ENCODE measurements at regions not wholly inside any gene's neighbourhood (a gene's known extent, or its start where the extent isn't known, plus 50 kb on each side); places are given as distances from the start of the nearest gene placed in this dataset.
"Not testable (repeated sequence)": the region's sequence is repeated elsewhere in the genome, so short reads cannot be mapped to it uniquely, and the experiment has no call there.

GRCh38 chr1:157217486-157217885, 79.3 kb upstream of the ETV3 start:
- H3K36me3 Mint-ChIP-seq: peaks cover 23% of the 10 kb centered on the region
- intact Hi-C loops (cut with micrococcal nuclease): no loop called here
- no peak overlapping the region for H3K4me3 Mint-ChIP-seq
- no peak for ATAC-seq
- H3K9me3 ChIP-seq (ENCODE audit: control insufficient read depth, insufficient read depth, low read length): peaks cover 3% of the 10 kb centered on the region
- H3K27me3 Mint-ChIP-seq (ENCODE audit: low read depth in 2 of 2): peaks cover 38 to 49% of the 10 kb centered on the region in 2 donors
- H3K27me3 ChIP-seq (ENCODE audit: control insufficient read depth, insufficient read depth, low read length): no peaks in the 10 kb centered on the region
- DNase-seq: no peak
- TF ChIP-seq CTCF (IDR thresholded peaks at IDR 0.05): no peak
- H3K36me3 ChIP-seq (ENCODE audit: control insufficient read depth, insufficient read depth, low read length): no peaks in the 10 kb centered on the region
- no peak overlapping the region for H3K4me3 ChIP-seq (ENCODE audit: low read length)
- no peaks in the 10 kb centered on the region for H3K4me1 ChIP-seq (ENCODE audit: control insufficient read depth, insufficient read depth, low read length)
- H3K27ac Mint-ChIP-seq: no peak overlapping the region
- H3K27ac ChIP-seq (ENCODE audit: low read length): no peak overlapping the region
- H3K4me1 Mint-ChIP-seq: no peaks in the 10 kb centered on the region
- H3K9me3 Mint-ChIP-seq: peaks cover 8 to 11% of the 10 kb centered on the region in 2 donors
- WGBS (ENCODE audit: insufficient coverage): 80% methylated on average over 4 of the region's 4 CpGs

DNA sequence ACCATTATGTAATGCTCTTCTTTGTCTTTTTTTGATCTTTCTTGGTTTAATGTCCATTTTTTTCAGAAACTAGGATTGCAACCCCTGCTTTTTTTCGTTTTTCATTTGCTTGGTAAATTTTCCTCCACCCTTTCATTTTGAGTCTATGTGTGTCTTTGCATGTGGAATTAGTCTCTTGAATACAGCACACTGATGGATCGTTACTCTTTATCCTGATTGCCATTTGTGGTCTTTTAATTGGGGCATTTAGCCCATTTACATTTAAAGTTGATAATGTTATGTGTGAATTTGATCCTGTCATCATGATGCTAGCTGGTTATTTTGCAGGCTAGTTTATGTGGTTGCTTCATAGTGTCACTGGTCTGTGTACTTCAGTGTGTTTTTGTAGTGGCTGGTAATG, 75.6 kb upstream of the ETV3 start:
- Histone ChIP-seq H3K27me3 (ENCODE audit: control insufficient read depth, insufficient read depth, low read length) (no peaks in the 10 kb centered on the region), H3K36me3 (ENCODE audit: control insufficient read depth, insufficient read depth, low read length) (no peaks in the 10 kb centered on the region), H3K4me3 (ENCODE audit: low read length) (no peak overlapping the region), H3K4me1 (ENCODE audit: control insufficient read depth, insufficient read depth, low read length) (no peaks in the 10 kb centered on the region), H3K27ac (ENCODE audit: low read length) (no peak overlapping the region), H3K9me3 (ENCODE audit: control insufficient read depth, insufficient read depth, low read length) (peaks cover 3% of the 10 kb centered on the region)
- Mint-ChIP-seq H3K9me3 (peaks cover 8 to 11% of the 10 kb centered on the region in 2 donors), H3K4me3 (no peak overlapping the region), H3K27ac (no peak overlapping the region), H3K27me3 (ENCODE audit: low read depth in 2 of 2) (peaks cover 33 to 34% of the 10 kb centered on the region in 2 donors), H3K4me1 (no peaks in the 10 kb centered on the region), H3K36me3 (peaks cover 23% of the 10 kb centered on the region)
- ATAC-seq: no peak
- no peak for DNase-seq
- TF ChIP-seq CTCF (IDR thresholded peaks at IDR 0.05): no peak
- 100% methylated on average over 1 of the region's 2 CpGs for WGBS (ENCODE audit: insufficient coverage)
- intact Hi-C loops (cut with micrococcal nuclease): no loop called here

GRCh38 chr1:157209514-157209913, 71.3 kb upstream of the ETV3 start:
- H3K27me3 Mint-ChIP-seq (ENCODE audit: low read depth in 2 of 2): peaks cover 27 to 29% of the 10 kb centered on the region in 2 donors
- no peaks in the 10 kb centered on the region for H3K36me3 ChIP-seq (ENCODE audit: control insufficient read depth, insufficient read depth, low read length)
- DNase-seq (no peak), ATAC-seq (no peak)
- peaks cover 5 to 8% of the 10 kb centered on the region in 2 donors for H3K9me3 Mint-ChIP-seq
- no peaks in the 10 kb centered on the region for H3K4me1 Mint-ChIP-seq
- TF ChIP-seq CTCF (IDR thresholded peaks at IDR 0.05): no peak
- 88% methylated on average over 1 of the region's 2 CpGs for WGBS (ENCODE audit: insufficient coverage)
- no peaks in the 10 kb centered on the region for H3K9me3 ChIP-seq (ENCODE audit: control insufficient read depth, insufficient read depth, low read length)
- no peak overlapping the region for H3K4me3 Mint-ChIP-seq
- peaks cover 16% of the 10 kb centered on the region for H3K36me3 Mint-ChIP-seq
- H3K27ac Mint-ChIP-seq: no peak overlapping the region
- no peak overlapping the region for H3K27ac ChIP-seq (ENCODE audit: low read length)
- no peak overlapping the region for H3K4me3 ChIP-seq (ENCODE audit: low read length)
- intact Hi-C loops (cut with micrococcal nuclease): no loop called here
- H3K27me3 ChIP-seq (ENCODE audit: control insufficient read depth, insufficient read depth, low read length): no peaks in the 10 kb centered on the region
- no peaks in the 10 kb centered on the region for H3K4me1 ChIP-seq (ENCODE audit: control insufficient read depth, insufficient read depth, low read length)

DNA sequence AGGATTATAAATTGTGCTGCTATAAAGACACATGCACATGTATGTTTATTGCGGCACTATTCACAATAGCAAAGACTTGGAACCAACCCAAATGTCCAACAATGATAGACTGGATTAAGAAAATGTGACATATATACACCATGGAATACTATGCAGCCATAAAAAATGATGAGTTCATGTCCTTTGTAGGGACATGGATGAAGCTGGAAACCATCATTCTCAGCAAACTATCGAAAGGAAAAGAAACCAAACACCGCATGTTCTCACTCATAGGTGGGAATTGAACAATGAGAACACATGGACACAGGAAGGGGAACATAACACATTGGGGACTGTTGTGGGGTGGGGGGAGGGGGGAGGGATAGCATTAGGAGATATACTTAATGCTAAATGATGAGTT, 67.8 kb upstream of the ETV3 start:
- H3K27ac ChIP-seq (ENCODE audit: low read length); H3K36me3 ChIP-seq (ENCODE audit: control insufficient read depth, insufficient read depth, low read length); H3K27me3 ChIP-seq (ENCODE audit: control insufficient read depth, insufficient read depth, low read length); H3K4me3 ChIP-seq (ENCODE audit: low read length); H3K27ac Mint-ChIP-seq; H3K36me3 Mint-ChIP-seq; H3K4me1 ChIP-seq (ENCODE audit: control insufficient read depth, insufficient read depth, low read length); H3K9me3 ChIP-seq (ENCODE audit: control insufficient read depth, insufficient read depth, low read length); ATAC-seq; DNase-seq; H3K4me3 Mint-ChIP-seq; H3K4me1 Mint-ChIP-seq; H3K9me3 Mint-ChIP-seq; intact Hi-C loops (cut with micrococcal nuclease): not testable (repeated sequence)
- WGBS (ENCODE audit: insufficient coverage): 100% methylated on average over 2 of the region's 3 CpGs
- peaks cover 16 to 28% of the 10 kb centered on the region in 2 donors for H3K27me3 Mint-ChIP-seq (ENCODE audit: low read depth in 2 of 2)
